K562 (cell line): ENCODE measurements at regions not wholly inside any gene's neighbourhood (a gene's known extent, or its start where the extent isn't known, plus 50 kb on each side); places are given as distances from the start of the nearest gene placed in this dataset.

Source experiments
- BCL6 ChIP-seq: fragments of 250-450 bp; sonication (Bioruptor Pico); IDR thresholded peaks from 2 replicates; pipeline ENCODE4 v1.4.0; 2020
- BRD9 ChIP-seq: fragments of 450-650 bp; IDR thresholded peaks from 2 replicates; pipeline ENCODE4 v1.6.1; 2018; ENCODE audit warnings: low read depth; ENCODE audit not compliant: partially characterized antibody
- DDX20 ChIP-seq: fragments of 450-650 bp; IDR thresholded peaks from 2 replicates; pipeline ENCODE4 v1.6.1; 2016; ENCODE audit warnings: missing genetic modification characterization, low read depth, mild to moderate bottlenecking, missing compliant biosample characterization, moderate library complexity
- FOXM1 ChIP-seq, 2 experiments: fragments of 450-650 bp in 1 of 2; sonication (generic) in 1 of 2; formaldehyde crosslinking in 1 of 2; IDR thresholded peaks; 2 replicates each; pipeline versions ENCODE4 v1.6.1 to v1.9.0; 2017 to 2022; ENCODE audit warnings: low read depth in 2 of 2, mild to moderate bottlenecking in 2 of 2, missing genetic modification reagents in 1 of 2, moderate library complexity in 1 of 2
- MAFG ChIP-seq: fragments of 450-650 bp; conservative IDR thresholded peaks from 2 replicates; pipeline ENCODE4 v1.6.1; 2016; ENCODE audit warnings: missing genetic modification characterization, missing compliant biosample characterization
- MTA3 ChIP-seq: fragments of 450-650 bp; formaldehyde crosslinking; IDR thresholded peaks from 2 replicates; pipeline ENCODE4 v1.6.1; 2017; ENCODE audit warnings: mild to moderate bottlenecking, borderline replicate concordance
- ZNF140 ChIP-seq: fragments of 250-450 bp; sonication (Bioruptor Pico); IDR thresholded peaks from 2 replicates; pipeline ENCODE4 v1.8.0; 2021; ENCODE audit warnings: moderate library complexity, mild to moderate bottlenecking, inconsistent platforms
- TF ChIP-seq, protein P1 (sequence below): fragments of 250-450 bp; sonication (Bioruptor Pico); IDR thresholded peaks from 2 replicates; pipeline ENCODE4 v1.4.0; 2020; ENCODE audit warnings: mild to moderate bottlenecking, moderate library complexity
- TF ChIP-seq, protein P2 (sequence below): fragments of 250-450 bp; sonication (Bioruptor Pico); IDR thresholded peaks from 2 replicates; pipeline ENCODE4 v1.6.1; 2021; ENCODE audit warnings: mild to moderate bottlenecking
- TF ChIP-seq, protein P3 (sequence below): fragments of 250-450 bp; sonication (Bioruptor Pico); IDR thresholded peaks from 2 replicates; pipeline ENCODE4 v1.5.0; 2020; ENCODE audit warnings: mild to moderate bottlenecking

DNA sequence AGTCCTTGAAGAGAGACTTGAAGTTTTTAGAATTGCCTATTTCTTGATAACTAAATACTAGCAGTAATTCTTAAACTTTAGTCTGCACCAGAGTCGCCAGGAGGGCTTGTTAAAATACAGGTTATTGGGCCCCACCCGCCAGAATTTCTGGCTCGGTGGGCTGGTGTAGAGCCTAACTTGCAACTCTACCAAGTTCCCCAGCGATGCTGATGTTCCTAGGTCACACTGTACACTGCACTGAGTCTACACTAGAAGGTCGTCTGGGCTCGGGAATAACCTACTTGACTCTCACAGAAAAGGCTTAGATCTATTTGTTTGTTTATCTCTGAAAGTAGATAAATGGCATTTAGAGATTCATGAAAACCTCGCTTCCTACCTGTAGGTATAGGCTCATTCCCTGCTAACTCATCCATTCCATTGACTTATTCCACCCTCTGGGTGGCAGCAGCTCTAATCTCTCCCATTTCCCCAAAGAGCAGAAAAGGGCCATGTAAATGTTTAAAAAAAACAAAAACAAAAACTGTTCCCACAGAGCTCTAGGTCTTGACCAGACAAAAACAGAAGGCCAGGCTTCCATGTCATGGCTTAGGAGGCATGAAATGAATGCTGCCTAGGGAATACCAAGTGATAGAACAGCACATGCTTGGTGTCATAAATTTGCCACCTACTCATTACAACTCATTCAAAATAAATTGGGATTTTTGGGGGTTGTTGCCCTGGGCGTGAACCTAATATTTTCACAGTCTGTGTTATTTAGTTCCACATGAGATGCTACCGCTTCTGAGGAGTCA is 292.1 kb downstream of the ADGB start (continued):
- TF ChIP-seq, protein P1, sequence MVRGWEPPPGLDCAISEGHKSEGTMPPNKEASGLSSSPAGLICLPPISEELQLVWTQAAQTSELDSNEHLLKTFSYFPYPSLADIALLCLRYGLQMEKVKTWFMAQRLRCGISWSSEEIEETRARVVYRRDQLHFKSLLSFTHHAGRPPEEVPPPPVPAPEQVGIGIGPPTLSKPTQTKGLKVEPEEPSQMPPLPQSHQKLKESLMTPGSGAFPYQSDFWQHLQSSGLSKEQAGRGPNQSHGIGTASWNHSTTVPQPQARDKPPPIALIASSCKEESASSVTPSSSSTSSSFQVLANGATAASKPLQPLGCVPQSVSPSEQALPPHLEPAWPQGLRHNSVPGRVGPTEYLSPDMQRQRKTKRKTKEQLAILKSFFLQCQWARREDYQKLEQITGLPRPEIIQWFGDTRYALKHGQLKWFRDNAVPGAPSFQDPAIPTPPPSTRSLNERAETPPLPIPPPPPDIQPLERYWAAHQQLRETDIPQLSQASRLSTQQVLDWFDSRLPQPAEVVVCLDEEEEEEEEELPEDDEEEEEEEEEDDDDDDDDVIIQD (CRISPR knock-in tag): no peak
- no peak for TF ChIP-seq ZNF140 (CRISPR knock-in tag)
- peak; percentile 32; the same call in 1 of the 2 replicates for TF ChIP-seq BCL6 (CRISPR knock-in tag)
- TF ChIP-seq, protein P2, sequence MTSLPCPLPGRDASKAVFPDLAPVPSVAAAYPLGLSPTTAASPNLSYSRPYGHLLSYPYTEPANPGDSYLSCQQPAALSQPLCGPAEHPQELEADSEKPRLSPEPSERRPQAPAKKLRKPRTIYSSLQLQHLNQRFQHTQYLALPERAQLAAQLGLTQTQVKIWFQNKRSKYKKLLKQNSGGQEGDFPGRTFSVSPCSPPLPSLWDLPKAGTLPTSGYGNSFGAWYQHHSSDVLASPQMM (CRISPR knock-in tag): no peak
- TF ChIP-seq MTA3: 0 out of 2 replicates have a peak, but pooled peaks have one; percentile 40
- TF ChIP-seq, protein P3, sequence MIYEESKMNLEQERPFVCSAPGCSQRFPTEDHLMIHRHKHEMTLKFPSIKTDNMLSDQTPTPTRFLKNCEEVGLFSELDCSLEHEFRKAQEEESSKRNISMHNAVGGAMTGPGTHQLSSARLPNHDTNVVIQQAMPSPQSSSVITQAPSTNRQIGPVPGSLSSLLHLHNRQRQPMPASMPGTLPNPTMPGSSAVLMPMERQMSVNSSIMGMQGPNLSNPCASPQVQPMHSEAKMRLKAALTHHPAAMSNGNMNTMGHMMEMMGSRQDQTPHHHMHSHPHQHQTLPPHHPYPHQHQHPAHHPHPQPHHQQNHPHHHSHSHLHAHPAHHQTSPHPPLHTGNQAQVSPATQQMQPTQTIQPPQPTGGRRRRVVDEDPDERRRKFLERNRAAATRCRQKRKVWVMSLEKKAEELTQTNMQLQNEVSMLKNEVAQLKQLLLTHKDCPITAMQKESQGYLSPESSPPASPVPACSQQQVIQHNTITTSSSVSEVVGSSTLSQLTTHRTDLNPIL (CRISPR knock-in tag): peak; percentile 69; the same call in 1 of the 2 replicates
- TF ChIP-seq BRD9: peak; percentile 49
- peak; percentile 55; the same call in 1 of the 2 replicates for TF ChIP-seq FOXM1 (IDR thresholded peaks at IDR 0.05; ENCODE audit: low read depth)
- no peak for TF ChIP-seq FOXM1 (CRISPR knock-in tag; IDR thresholded peaks at IDR 0.05; ENCODE audit: low read depth)
- peak; percentile 86 for TF ChIP-seq DDX20 (tag)
- TF ChIP-seq MAFG (tag): peak; percentile 44; the same call in 1 of the 2 replicates
